ENCODE measurements at regions not wholly inside any gene's neighbourhood (a gene's known extent, or its start where the extent isn't known, plus 50 kb on each side); places are given as distances from the start of the nearest gene placed in this dataset.

DNA sequence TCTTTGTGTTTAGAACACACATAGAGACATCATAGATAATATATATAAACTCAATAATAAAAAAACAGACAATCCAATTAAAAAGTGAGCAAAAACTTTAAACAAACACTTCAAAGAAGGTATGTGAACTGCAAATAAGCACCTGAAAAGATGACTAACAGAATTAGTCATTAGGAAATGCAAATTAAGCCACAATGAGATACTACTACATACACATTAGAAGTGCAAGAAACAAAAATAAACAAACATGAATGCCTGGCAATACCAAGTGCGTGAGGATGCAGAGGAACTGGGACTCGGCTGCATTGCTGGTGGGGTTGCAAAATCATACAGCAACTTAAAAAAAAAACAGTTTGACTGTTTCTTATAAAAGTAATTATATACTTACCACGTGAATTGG is 799.0 kb downstream of the KCNJ2 start:
- TF ChIP-seq POLR2AphosphoS5 (IDR thresholded peaks at IDR 0.05; ENCODE audit: borderline replicate concordance, low read depth, low read length) (no peak), EZH2 (IDR thresholded peaks at IDR 0.05) (no peak), FOXP2 (optimal IDR thresholded peaks at IDR 0.05; ENCODE audit: control extremely low read depth, extremely low read length, insufficient read depth) (no peak)
